IPS-NIHi7 (cell line): ENCODE measurements at regions not wholly inside any gene's neighbourhood (a gene's known extent, or its start where the extent isn't known, plus 50 kb on each side); places are given as distances from the start of the nearest gene placed in this dataset.

Experiments
- DNase-seq: peaks from one replicate; pipeline ENCODE4 v3.0.0; 2012; ENCODE audit warnings: mixed read lengths; ENCODE audit errors: extremely low spot score

- no peak for DNase-seq
Observed at GRCh38 chr4:175374459-175374858, 437.6 kb downstream of the GPM6A start.

DNA sequence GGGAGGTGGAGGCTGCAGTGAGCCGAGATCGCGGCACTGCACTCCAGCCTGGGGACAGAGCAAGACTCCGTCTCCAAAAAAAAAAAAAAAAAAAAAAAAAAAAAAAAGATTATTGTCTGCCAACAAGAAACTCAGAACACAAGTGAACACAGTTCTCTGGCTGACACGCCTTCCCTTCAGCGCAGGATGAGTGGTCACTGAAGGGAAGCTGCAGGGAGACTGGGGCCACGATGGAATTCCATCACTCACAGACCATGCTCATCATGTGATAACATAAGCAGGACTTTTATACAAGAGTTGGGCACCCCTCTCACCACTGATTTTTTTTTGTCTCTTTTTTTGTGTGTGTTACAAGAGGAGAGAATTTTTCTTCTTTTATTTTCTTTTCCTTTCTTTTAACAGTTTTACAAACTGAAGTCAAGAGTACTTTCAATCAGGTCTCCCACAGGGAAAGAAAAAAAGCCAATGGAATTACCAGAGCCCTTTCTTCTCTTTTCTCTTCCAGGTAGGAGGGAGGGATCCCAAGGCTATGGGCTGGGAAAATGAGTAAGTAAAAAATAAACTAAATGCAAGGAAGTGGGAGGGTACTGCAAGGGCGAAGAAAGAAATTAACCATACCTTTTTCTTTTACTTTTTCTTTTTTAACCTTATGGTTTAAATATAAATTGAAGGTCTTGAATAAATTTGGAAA, 435.6 kb downstream of the GPM6A start:
- DNase-seq, result peak; percentile 16

DNA sequence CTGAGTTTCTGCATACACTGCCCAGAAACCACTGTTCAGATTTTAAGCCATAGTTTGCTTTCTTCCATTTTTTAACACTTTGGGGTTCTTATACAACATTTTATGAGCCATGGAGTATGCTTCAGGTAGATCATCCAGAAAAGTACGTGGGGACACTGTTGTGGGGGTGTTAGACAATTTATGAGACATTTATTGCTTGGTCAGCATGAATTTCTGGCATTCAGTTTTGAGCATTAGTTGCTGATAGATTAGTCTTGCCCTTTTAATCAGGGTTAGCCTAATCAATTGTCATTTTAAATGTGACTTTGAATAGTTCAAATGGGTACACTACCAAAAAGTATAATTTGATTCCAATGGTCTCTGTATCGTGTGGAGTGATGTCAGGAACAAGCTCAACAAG, 434.9 kb downstream of the GPM6A start:
- DNase-seq, result no peak

GRCh38 chr4:175378372-175378771, 433.7 kb downstream of the GPM6A start:
- DNase-seq, result peak; percentile 12

DNA sequence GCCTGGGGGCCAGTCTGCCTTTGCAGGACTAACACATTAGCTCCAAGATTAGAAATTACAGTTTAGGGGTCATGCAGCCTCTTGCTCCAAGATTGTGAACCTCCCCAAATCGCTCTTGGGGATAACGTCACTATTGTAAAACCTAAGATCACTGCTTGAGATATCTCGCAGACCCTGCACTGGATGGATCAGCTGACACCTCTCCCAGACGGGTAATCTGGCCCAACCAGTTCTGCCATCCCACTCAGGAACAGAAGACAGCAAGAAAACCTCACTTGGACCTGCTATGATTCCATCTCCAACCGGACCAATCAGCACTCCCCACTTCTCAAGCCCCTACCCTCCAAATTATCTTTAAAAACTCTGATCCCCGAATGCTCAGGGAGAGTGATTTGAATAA, 431.2 kb downstream of the GPM6A start:
- no peak for DNase-seq

DNA sequence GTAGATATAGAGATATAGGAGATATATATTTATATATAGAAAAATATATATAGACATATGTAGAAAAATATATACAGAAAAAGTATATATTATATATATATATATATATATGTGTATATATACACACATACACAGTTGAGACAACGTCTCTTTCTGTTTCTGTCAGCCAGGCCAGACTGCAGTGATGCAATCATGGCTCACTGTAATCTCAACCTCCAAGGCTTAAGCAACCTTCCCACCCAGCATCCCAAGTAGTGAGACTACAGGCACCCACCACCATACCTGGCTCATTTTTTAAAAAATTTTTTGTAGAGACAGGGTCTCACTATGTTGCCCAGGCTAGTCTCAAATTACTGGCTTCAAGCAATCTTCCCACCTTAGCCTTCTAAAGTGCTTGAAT, 426.3 kb downstream of the GPM6A start:
- DNase-seq, result no peak

DNA sequence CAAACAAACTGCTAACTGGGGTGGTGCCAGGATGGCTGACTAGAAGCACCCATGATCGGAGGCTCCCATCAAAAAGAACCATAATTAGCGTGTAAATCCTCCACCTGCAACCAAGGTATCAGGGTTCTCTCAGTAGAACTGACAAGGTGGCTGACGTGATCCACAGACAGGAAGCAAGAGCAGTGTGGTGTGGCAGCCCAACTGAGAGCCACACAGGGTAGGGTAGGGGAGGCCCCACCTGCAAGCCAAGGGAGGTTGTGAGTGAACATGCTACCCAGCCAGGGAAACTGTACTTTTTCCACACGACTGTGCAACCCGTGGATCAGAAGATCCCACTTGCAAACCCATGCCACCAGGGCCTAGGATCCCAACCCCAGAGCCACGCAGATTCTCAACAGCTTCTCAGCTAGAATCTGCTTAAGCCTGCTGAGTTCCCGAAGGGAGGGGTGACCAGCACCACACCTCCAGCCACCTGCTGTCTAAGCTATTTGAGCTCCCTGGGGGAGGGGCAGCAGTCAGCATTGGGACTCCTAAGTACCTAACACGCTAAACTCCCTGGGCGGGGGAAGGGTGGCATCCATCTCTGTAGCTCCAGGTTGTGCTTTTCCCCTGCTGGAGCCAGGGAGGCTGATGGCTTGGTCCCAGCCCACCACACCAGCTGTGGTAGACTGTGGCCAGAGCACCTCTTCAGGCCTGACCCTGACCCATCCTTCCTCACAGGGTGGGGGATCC, 425.1 kb downstream of the GPM6A start:
- peak; percentile 30 for DNase-seq

GRCh38 chr4:175394208-175394607, 417.9 kb downstream of the GPM6A start:
- DNase-seq, result no peak

DNA sequence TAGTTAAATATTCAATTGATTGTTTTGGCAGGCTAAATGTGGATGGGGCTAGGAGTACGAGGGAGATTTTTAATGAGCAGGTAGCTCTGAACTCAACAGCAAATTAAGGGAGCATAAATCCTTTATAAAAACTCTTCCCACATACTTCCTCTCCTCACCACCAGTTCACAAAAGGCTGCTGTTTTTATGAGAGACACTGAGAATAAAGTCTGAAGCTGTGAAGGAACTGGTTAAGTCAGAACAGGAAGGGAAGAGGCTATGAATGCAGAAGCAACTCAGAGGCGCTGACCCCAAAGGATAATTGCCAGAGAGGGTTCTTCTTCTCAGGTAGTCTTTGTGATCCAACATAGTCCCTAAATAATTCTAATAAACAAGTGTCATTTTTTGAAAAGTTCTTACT, 406.1 kb downstream of the GPM6A start:
- no peak for DNase-seq

- DNase-seq, result no peak
Observed at GRCh38 chr4:175407926-175408325, 404.1 kb downstream of the GPM6A start.

DNA sequence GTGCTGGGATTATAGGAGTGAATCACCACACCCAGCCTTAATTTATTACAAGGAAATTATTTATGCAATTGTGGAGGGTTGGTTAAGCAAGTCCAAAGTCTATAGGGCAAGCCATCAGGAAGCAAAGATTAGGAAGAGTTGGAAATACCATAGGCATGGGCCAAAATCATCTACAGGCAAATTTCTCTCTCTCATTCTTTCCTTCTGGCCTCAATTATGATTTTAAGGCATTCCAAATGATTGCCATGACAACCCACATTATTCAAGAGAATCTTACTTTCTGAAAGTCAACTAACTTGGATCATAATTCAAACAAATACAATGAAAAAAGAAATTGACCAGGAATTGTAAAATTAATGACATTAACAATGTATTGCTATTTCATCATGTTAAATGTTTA, 400.8 kb downstream of the GPM6A start:
- no peak for DNase-seq

DNA sequence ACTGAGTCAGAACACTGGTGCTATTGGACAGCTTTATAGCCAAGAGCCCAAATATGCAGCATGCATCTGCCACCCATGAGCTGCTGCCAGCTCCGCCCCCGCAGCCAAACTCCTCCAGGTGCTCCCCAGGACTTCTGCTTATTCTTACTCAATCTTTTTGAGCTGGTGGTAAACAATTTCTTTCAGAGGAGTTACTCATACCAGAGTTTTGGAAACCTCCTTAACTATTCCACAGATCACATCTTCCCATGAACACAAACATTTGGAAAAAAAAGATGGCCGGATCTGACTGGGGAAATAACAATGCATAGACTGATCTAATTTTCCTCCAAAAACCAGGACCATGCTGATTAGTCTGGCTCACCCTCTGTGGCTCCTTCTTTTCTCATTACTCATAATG, 399.9 kb downstream of the GPM6A start:
- DNase-seq, result no peak

DNA sequence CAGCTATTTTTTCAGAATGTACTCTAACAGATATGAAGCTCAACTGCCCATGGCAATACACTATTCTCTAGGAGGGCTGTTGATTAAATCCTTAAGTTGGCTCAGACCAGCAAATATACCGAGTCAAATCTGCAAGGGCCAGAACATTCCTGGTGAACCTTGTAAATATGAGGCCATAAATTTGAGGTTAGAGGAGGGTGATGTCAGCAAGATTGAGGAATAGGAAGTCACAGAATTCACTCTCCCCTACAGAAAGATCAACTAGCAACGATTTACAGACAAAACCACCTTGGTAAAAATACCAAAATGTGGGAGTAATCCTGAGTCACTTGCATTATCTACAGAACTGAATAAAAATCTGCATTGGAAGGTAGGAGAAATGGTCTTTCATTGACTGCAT, 399.3 kb downstream of the GPM6A start:
- DNase-seq, result no peak

GRCh38 chr4:175413561-175413960, 398.5 kb downstream of the GPM6A start:
- DNase-seq, result no peak

DNA sequence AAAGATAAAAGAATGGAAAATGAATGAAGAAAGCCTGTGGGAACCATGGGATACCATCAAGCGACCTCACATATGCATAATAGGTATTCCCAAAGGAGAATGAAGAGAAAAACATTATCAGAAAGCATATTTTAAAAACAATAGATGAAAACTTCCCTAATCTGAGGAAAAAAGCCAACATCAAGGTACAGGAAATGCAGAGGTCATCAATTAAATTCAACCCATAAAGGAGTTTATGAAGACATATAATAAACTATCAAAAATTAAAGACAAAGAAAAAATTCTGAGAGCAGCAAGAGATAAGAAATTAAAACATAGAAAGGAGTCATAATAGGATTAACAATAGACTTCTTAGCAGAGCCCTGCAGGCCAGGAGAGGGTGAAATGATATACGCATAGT, 397.5 kb downstream of the GPM6A start:
- DNase-seq, result no peak

DNA sequence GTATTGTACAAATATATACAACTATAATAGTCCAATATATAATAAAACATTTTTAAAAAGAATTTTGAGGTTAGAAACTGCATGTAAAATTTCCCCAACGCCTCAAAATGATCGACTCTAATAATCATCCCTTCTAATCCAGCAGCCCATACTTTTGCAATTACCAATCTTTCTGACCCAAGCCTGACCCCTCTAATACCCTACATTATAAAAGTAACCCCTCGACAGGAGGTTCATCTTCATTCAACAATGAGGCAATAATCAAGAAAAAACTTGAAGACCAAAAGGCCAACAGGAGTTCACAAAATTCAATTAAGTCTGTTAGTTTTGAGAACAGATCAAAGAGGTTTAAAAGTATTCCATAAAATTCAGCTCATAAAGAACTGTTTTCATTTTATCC, 393.5 kb downstream of the GPM6A start:
- no peak for DNase-seq

- DNase-seq, result no peak
Observed at GRCh38 chr4:175419236-175419718, 392.8 kb downstream of the GPM6A start.

DNA sequence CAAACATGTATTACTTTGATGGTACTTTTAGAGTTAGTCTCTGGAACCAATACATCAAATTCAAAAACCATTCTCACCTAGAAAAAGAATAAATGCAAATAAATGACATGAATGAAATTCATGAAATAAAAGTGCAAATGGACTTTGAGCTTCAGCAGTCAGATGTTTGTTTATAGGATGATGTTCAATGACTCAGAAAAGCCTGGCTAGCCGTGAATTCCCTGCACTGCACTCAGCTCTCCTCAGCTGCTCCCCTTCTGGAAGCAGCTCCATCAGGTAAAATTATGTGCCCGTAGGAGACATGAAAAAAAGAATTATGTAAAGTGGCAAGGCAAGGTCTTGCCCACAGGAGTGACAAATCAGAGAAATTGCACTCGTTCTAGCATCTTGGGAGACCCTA, 390.6 kb downstream of the GPM6A start:
- DNase-seq, result no peak

DNA sequence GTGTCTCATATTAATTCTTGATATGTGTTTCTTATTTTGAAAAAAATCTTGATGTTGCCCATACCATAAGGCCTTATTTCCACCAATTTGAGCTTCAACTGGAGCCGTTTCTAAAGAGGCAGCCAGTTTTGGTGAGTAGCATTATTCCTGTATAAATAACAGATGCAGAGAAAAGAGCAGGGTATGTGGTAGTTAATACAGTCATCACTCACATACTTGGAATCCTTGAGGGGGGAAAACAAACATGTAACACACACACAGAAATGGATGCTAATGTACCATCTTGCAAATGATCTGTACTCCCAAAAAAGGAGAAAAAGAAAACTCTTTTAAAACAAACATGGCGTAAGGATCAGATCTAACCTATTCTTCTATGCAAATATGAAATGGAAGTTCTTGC, 389.7 kb downstream of the GPM6A start:
- DNase-seq, result no peak

- DNase-seq, result no peak
Observed at GRCh38 chr4:175424111-175424510, 388.0 kb downstream of the GPM6A start.

GRCh38 chr4:175427751-175428150, 384.3 kb downstream of the GPM6A start:
- DNase-seq, result no peak

GRCh38 chr4:175431694-175432093, 380.4 kb downstream of the GPM6A start:
- no peak for DNase-seq

DNA sequence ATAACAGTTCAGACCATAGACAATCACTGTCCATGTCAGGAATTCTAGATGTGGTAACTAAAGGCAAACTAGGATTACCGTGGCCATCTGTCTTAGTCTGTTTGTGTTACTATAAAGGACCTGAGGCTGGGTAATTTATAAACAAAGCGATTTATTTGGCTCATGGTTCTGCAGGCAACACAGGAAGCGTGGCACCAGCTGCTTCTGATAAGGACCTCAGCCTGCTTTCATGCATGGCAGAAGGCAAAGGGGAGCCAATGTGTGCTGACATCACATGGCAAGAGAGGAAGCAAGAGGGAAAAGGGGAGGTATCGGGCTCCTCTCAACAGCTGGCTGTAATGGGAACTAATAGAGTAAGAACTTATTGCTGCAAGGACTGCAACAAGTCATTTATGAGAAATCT, 376.7 kb downstream of the GPM6A start:
- no peak for DNase-seq
